HG03139 (cell line): ENCODE measurements at regions not wholly inside any gene's neighbourhood (a gene's known extent, or its start where the extent isn't known, plus 50 kb on each side); places are given as distances from the start of the nearest gene placed in this dataset.
"Not testable (repeated sequence)": the region's sequence is repeated elsewhere in the genome, so short reads cannot be mapped to it uniquely, and the experiment has no call there.

Source experiments
- ATAC-seq: cut with Tn5 transposase; IDR thresholded peaks from one replicate; pipeline ENCODE4 v1.9.1; 2021; ENCODE audit not compliant: unreplicated experiment

- ATAC-seq: no peak
These were observed 165.4 kb upstream of the NR2F2 start for GRCh38 chr15:96165081-96165480.

GRCh38 chr15:96165775-96166174, 164.7 kb upstream of the NR2F2 start:
- ATAC-seq: no peak

- no peak for ATAC-seq
These were observed 164.0 kb upstream of the NR2F2 start for GRCh38 chr15:96166223-96167200.

- ATAC-seq: not testable (repeated sequence)
These were observed 159.9 kb upstream of the NR2F2 start for GRCh38 chr15:96170616-96170978.

GRCh38 chr15:96170979-96171739, 159.3 kb upstream of the NR2F2 start:
- no peak for ATAC-seq

- ATAC-seq: no peak
These were observed 158.6 kb upstream of the NR2F2 start for GRCh38 chr15:96171853-96172296.

GRCh38 chr15:96172417-96172816, 158.1 kb upstream of the NR2F2 start:
- no peak for ATAC-seq

GRCh38 chr15:96176831-96177230, 153.7 kb upstream of the NR2F2 start:
- ATAC-seq: no peak

- no peak for ATAC-seq
These were observed 153.2 kb upstream of the NR2F2 start for GRCh38 chr15:96177279-96177678.

GRCh38 chr15:96180087-96180748, 150.3 kb upstream of the NR2F2 start:
- ATAC-seq: no peak

GRCh38 chr15:96181217-96181616, 149.3 kb upstream of the NR2F2 start:
- ATAC-seq: no peak

- no peak for ATAC-seq
These were observed 148.6 kb upstream of the NR2F2 start for GRCh38 chr15:96181873-96182301.

- no peak for ATAC-seq
These were observed 147.6 kb upstream of the NR2F2 start for GRCh38 chr15:96182736-96183513.

- no peak for ATAC-seq
These were observed 147.0 kb upstream of the NR2F2 start for GRCh38 chr15:96183514-96183850.

GRCh38 chr15:96183867-96184266, 146.6 kb upstream of the NR2F2 start:
- no peak for ATAC-seq

- ATAC-seq: no peak
These were observed 146.2 kb upstream of the NR2F2 start for GRCh38 chr15:96184297-96184696.

GRCh38 chr15:96186105-96186504, 144.4 kb upstream of the NR2F2 start:
- ATAC-seq: no peak

- ATAC-seq: no peak
These were observed 142.9 kb upstream of the NR2F2 start for GRCh38 chr15:96187341-96188305.

- no peak for ATAC-seq
These were observed 132.8 kb upstream of the NR2F2 start for GRCh38 chr15:96197721-96198120.

GRCh38 chr15:96199111-96199510, 131.4 kb upstream of the NR2F2 start:
- ATAC-seq: no peak
